MM.1S (cell line): ENCODE measurements at regions not wholly inside any gene's neighbourhood (a gene's known extent, or its start where the extent isn't known, plus 50 kb on each side); places are given as distances from the start of the nearest gene placed in this dataset.

ENCODE experiments used
- DNase-seq: peaks from one replicate; pipeline ENCODE4 v3.0.0-alpha.2; 2015
- H2AFZ ChIP-seq: fragments of 300-600 bp; sonication (generic); 2 replicates; pipeline ENCODE4 v1.6.0; 2016; ENCODE audit warnings: antibody characterized with exemption, low read length
- H3F3A ChIP-seq: fragments of 300-600 bp; sonication (generic); 2 replicates; pipeline ENCODE4 v1.6.1; 2016; ENCODE audit warnings: mild to moderate bottlenecking, antibody characterized with exemption, low read length, moderate library complexity, mixed read lengths; ENCODE audit not compliant: insufficient read depth
- H3K27ac ChIP-seq: fragments of 300-600 bp; sonication (generic); 2 replicates; pipeline ENCODE4 v1.5.1; 2016; ENCODE audit warnings: mild to moderate bottlenecking, low read length
- H3K27me3 ChIP-seq: fragments of 300-600 bp; sonication (generic); replicated peaks from 2 replicates; pipeline ENCODE4 v1.6.0; 2016; ENCODE audit warnings: low read length; ENCODE audit not compliant: insufficient read depth
- H3K36me3 ChIP-seq: fragments of 300-600 bp; sonication (generic); replicated peaks from 2 replicates; pipeline ENCODE4 v1.6.1; 2016; ENCODE audit warnings: mild to moderate bottlenecking, low read length, mixed read lengths; ENCODE audit not compliant: insufficient read depth
- H3K4me1 ChIP-seq: fragments of 300-600 bp; sonication (generic); 2 replicates; pipeline ENCODE4 v1.6.1; 2016; ENCODE audit warnings: low read length, mixed read lengths
- H3K4me2 ChIP-seq: fragments of 300-600 bp; sonication (generic); 2 replicates; pipeline ENCODE4 v1.6.0; 2016; ENCODE audit warnings: low read depth, low read length
- H3K4me3 ChIP-seq: fragments of 300-600 bp; sonication (generic); 2 replicates; pipeline ENCODE4 v1.5.1; 2016; ENCODE audit warnings: low read length, mixed read lengths
- H3K79me2 ChIP-seq: fragments of 300-600 bp; sonication (generic); 2 replicates; pipeline ENCODE4 v1.6.1; 2016; ENCODE audit warnings: mixed run types, low read length, mixed read lengths
- H3K9ac ChIP-seq: fragments of 300-600 bp; sonication (generic); 2 replicates; pipeline ENCODE4 v1.6.1; 2016; ENCODE audit warnings: low read length, mixed read lengths
- H3K9me2 ChIP-seq: fragments of 300-600 bp; sonication (generic); replicated peaks from 2 replicates; pipeline ENCODE4 v1.6.1; 2016; ENCODE audit warnings: mild to moderate bottlenecking, low read length, mixed read lengths; ENCODE audit not compliant: insufficient read depth
- H3K9me3 ChIP-seq: fragments of 300-600 bp; sonication (generic); replicated peaks from 2 replicates; pipeline ENCODE4 v1.6.1; 2016; ENCODE audit warnings: mild to moderate bottlenecking, low read length, mixed read lengths; ENCODE audit not compliant: insufficient read depth
- H4K20me1 ChIP-seq: fragments of 300-600 bp; sonication (generic); 2 replicates; pipeline ENCODE4 v1.6.1; 2016; ENCODE audit warnings: mild to moderate bottlenecking, low read length, moderate library complexity, mixed read lengths; ENCODE audit not compliant: insufficient read depth
- CTCF ChIP-seq: fragments of 300-600 bp; sonication (generic); IDR thresholded peaks from 2 replicates; pipeline ENCODE4 v1.5.1; 2016; ENCODE audit warnings: antibody characterized with exemption, low read length, mixed read lengths
- EZH2 ChIP-seq: fragments of 300-600 bp; sonication (generic); optimal IDR thresholded peaks from 2 replicates; pipeline ENCODE3; 2017; ENCODE audit warnings: low read depth, mild to moderate bottlenecking, antibody characterized with exemption, low read length, mixed read lengths
- EZH2phosphoT487 ChIP-seq: fragments of 300-600 bp; sonication (generic); IDR thresholded peaks from 2 replicates; pipeline ENCODE4 v1.6.1; 2018; ENCODE audit warnings: antibody characterized with exemption, low read length

GRCh38 chr13:84934911-84935310, 864.3 kb downstream of the SLITRK6 start:
- Histone ChIP-seq H3K4me3 (peak overlapping the region; percentile 15; the same call in 1 of the 2 replicates), H2AFZ (no peak overlapping the region), H3K9me2 (no peaks in the 10 kb centered on the region), H3K4me1 (no peaks in the 10 kb centered on the region), H3K9ac (no peak overlapping the region), H3K79me2 (no peaks in the 10 kb centered on the region), H3K36me3 (no peaks in the 10 kb centered on the region), H3K9me3 (no peaks in the 10 kb centered on the region), H4K20me1 (no peaks in the 10 kb centered on the region), H3K27ac (no peak overlapping the region), H3K27me3 (no peaks in the 10 kb centered on the region), H3F3A (no peaks in the 10 kb centered on the region), H3K4me2 (peak overlapping the region; percentile 24; the same call in 1 of the 2 replicates)
- DNase-seq, result peak; percentile 11
- TF ChIP-seq CTCF, result no peak
- TF ChIP-seq EZH2, result no peak
- no peak for TF ChIP-seq EZH2phosphoT487

DNA sequence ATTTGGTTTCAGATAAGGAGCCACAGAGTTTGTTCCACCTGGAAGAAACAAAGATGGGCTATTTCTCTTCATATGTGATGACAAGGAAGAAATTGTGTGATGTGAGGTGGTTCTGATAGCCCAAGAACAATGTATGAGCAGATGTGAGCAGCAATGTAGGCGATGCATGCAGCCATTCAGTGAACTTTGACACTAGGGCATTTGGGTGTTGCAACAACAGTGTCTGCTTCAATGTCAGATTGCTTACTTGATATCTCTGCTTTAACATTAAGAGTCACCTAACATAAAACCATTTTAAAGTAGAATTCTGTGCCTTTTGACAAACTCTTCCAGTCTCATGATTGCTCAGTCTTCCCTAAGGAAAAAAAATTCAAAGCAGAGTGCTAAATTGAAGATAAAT, 865.4 kb downstream of the SLITRK6 start:
- H3K4me1 ChIP-seq, result no peaks in the 10 kb centered on the region
- H2AFZ ChIP-seq, result no peak overlapping the region
- H3K9ac ChIP-seq, result no peak overlapping the region
- DNase-seq, result no peak
- no peaks in the 10 kb centered on the region for H3K79me2 ChIP-seq
- no peaks in the 10 kb centered on the region for H3F3A ChIP-seq
- H3K9me2 ChIP-seq, result no peaks in the 10 kb centered on the region
- no peaks in the 10 kb centered on the region for H3K9me3 ChIP-seq
- H3K36me3 ChIP-seq, result no peaks in the 10 kb centered on the region
- TF ChIP-seq EZH2phosphoT487, result no peak
- no peak for TF ChIP-seq CTCF
- no peak for TF ChIP-seq EZH2
- no peaks in the 10 kb centered on the region for H4K20me1 ChIP-seq
- H3K4me2 ChIP-seq, result no peak overlapping the region
- H3K27ac ChIP-seq, result no peak overlapping the region
- H3K27me3 ChIP-seq, result no peaks in the 10 kb centered on the region
- H3K4me3 ChIP-seq, result no peak overlapping the region

DNA sequence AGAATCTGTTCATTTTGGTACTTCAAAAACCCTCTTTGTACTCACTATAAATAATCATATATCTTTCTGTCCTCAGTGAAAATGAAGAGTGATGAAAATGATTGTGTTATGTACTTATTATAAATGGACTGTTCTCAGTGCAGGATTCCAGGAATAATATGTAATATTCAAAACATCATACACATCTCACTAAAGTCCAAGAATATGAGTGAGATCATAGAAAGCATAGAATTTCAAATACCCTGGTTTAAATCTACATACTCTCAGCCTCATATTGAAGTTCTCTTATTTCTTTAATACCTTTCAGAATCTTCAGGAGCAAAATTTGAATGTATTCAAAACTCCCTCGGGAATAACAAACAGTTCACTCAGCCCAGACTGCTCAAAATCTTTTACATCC, 868.0 kb downstream of the SLITRK6 start:
- TF ChIP-seq EZH2phosphoT487 (no peak), CTCF (no peak), EZH2 (no peak)

More for the DNA sequence above, 868.0 kb downstream of the SLITRK6 start:
- H3K36me3 ChIP-seq, result no peaks in the 10 kb centered on the region
- H4K20me1 ChIP-seq, result no peaks in the 10 kb centered on the region
- H3K79me2 ChIP-seq, result no peaks in the 10 kb centered on the region
- no peak overlapping the region for H2AFZ ChIP-seq
- H3K9me3 ChIP-seq, result no peaks in the 10 kb centered on the region
- H3F3A ChIP-seq, result no peaks in the 10 kb centered on the region
- no peaks in the 10 kb centered on the region for H3K27me3 ChIP-seq
- no peak for DNase-seq
- no peak overlapping the region for H3K27ac ChIP-seq
- H3K4me3 ChIP-seq, result no peak overlapping the region
- H3K4me1 ChIP-seq, result no peaks in the 10 kb centered on the region
- H3K4me2 ChIP-seq, result no peak overlapping the region
- no peaks in the 10 kb centered on the region for H3K9me2 ChIP-seq
- H3K9ac ChIP-seq, result no peak overlapping the region
